ENCODE measurements at regions not wholly inside any gene's neighbourhood (a gene's known extent, or its start where the extent isn't known, plus 50 kb on each side); places are given as distances from the start of the nearest gene placed in this dataset.

GRCh38 chr12:58533652-58534051 is 386.7 kb downstream of the LRIG3 start:
- Histone ChIP-seq H3K36me3 (ENCODE audit: low read length) (no peaks in the 10 kb centered on the region), H2AFZ (ENCODE audit: low read depth, low read length, severe bottlenecking) (no peak overlapping the region), H3K4me3 (ENCODE audit: insufficient read depth, low read length, poor library complexity, severe bottlenecking) (no peak overlapping the region), H3K9me3 (ENCODE audit: insufficient read depth, low read length) (no peaks in the 10 kb centered on the region), H3K27me3 (ENCODE audit: low read length) (no peaks in the 10 kb centered on the region), H3K9me2 (replicated peaks; ENCODE audit: insufficient read depth, low read length) (no peaks in the 10 kb centered on the region), H4K20me1 (ENCODE audit: low read depth, low read length) (no peaks in the 10 kb centered on the region), H3K9ac (ENCODE audit: low read length) (no peak overlapping the region), H3F3A (ENCODE audit: insufficient read depth) (no peaks in the 10 kb centered on the region), H3K4me2 (ENCODE audit: low read depth, low read length, poor library complexity, severe bottlenecking) (no peak overlapping the region), H3K79me2 (ENCODE audit: insufficient read depth, low read length) (no peaks in the 10 kb centered on the region), H3K27ac (ENCODE audit: low read depth, low read length) (no peak overlapping the region)
- TF ChIP-seq EZH2phosphoT487 (conservative IDR thresholded peaks at IDR 0.05; ENCODE audit: low read length): no peak
- TF ChIP-seq CTCF (IDR thresholded peaks at IDR 0.05; ENCODE audit: insufficient read depth, low read length, poor library complexity, severe bottlenecking): no peak

- Histone ChIP-seq H3K9me2 (replicated peaks; ENCODE audit: insufficient read depth, low read length) (no peaks in the 10 kb centered on the region), H3F3A (ENCODE audit: insufficient read depth) (no peaks in the 10 kb centered on the region), H3K9ac (ENCODE audit: low read length) (no peak overlapping the region), H3K27ac (ENCODE audit: low read depth, low read length) (no peak overlapping the region), H4K20me1 (ENCODE audit: low read depth, low read length) (no peaks in the 10 kb centered on the region), H3K36me3 (ENCODE audit: low read length) (no peaks in the 10 kb centered on the region), H3K79me2 (ENCODE audit: insufficient read depth, low read length) (no peaks in the 10 kb centered on the region), H3K9me3 (ENCODE audit: insufficient read depth, low read length) (no peaks in the 10 kb centered on the region), H3K4me2 (ENCODE audit: low read depth, low read length, poor library complexity, severe bottlenecking) (no peak overlapping the region), H2AFZ (ENCODE audit: low read depth, low read length, severe bottlenecking) (no peak overlapping the region), H3K27me3 (ENCODE audit: low read length) (no peaks in the 10 kb centered on the region), H3K4me3 (ENCODE audit: insufficient read depth, low read length, poor library complexity, severe bottlenecking) (no peak overlapping the region)
- TF ChIP-seq EZH2phosphoT487 (conservative IDR thresholded peaks at IDR 0.05; ENCODE audit: low read length) (no peak), CTCF (IDR thresholded peaks at IDR 0.05; ENCODE audit: insufficient read depth, low read length, poor library complexity, severe bottlenecking) (no peak)
Observed at GRCh38 chr12:58537278-58537677, 383.0 kb downstream of the LRIG3 start.

GRCh38 chr12:58539295-58539694 is 381.0 kb downstream of the LRIG3 start:
- H2AFZ ChIP-seq (ENCODE audit: low read depth, low read length, severe bottlenecking): no peak overlapping the region
- no peaks in the 10 kb centered on the region for H3F3A ChIP-seq (ENCODE audit: insufficient read depth)
- H4K20me1 ChIP-seq (ENCODE audit: low read depth, low read length): no peaks in the 10 kb centered on the region
- H3K4me3 ChIP-seq (ENCODE audit: insufficient read depth, low read length, poor library complexity, severe bottlenecking): no peak overlapping the region
- H3K9me3 ChIP-seq (ENCODE audit: insufficient read depth, low read length): no peaks in the 10 kb centered on the region
- H3K36me3 ChIP-seq (ENCODE audit: low read length): no peaks in the 10 kb centered on the region
- no peak overlapping the region for H3K4me2 ChIP-seq (ENCODE audit: low read depth, low read length, poor library complexity, severe bottlenecking)
- H3K27ac ChIP-seq (ENCODE audit: low read depth, low read length): no peak overlapping the region
- no peaks in the 10 kb centered on the region for H3K9me2 ChIP-seq (replicated peaks; ENCODE audit: insufficient read depth, low read length)
- no peak overlapping the region for H3K9ac ChIP-seq (ENCODE audit: low read length)
- no peak for TF ChIP-seq EZH2phosphoT487 (conservative IDR thresholded peaks at IDR 0.05; ENCODE audit: low read length)
- no peak for TF ChIP-seq CTCF (IDR thresholded peaks at IDR 0.05; ENCODE audit: insufficient read depth, low read length, poor library complexity, severe bottlenecking)
- no peaks in the 10 kb centered on the region for H3K79me2 ChIP-seq (ENCODE audit: insufficient read depth, low read length)
- no peaks in the 10 kb centered on the region for H3K27me3 ChIP-seq (ENCODE audit: low read length)
